HCT116 (cell line): ENCODE measurements at regions not wholly inside any gene's neighbourhood (a gene's known extent, or its start where the extent isn't known, plus 50 kb on each side); places are given as distances from the start of the nearest gene placed in this dataset.
A peak's percentile ranks its signal among the peaks of the same experiment; 100 is the strongest.

Experiments used
- ATAC-seq: fragments of 200-7000 bp; cut with Tn5 transposase; 2 replicates; pipeline ENCODE4 v1.9.1; 2020; ENCODE audit warnings: mild to moderate bottlenecking, moderate library complexity
- BruUV-seq: library from RNA; stranded (reverse); fragments of 400-500 nt; replicated peaks from 2 replicates; lab custom pipeline; 2021; lab: Mats Ljungman, UMichigan
- CTCF ChIA-PET: fragments of 300-600 bp; sonication (Branson Sonifier 250); formaldehyde crosslinking; loops from one replicate; lab custom pipeline; 2021; ENCODE audit warnings: antibody characterized with exemption; lab: Charles Lee
- POLR2A ChIA-PET: fragments of 300-600, 350-600 bp; sonication (Branson Sonifier 250); formaldehyde crosslinking; loops from one replicate; lab custom pipeline; 2021; ENCODE audit warnings: antibody characterized with exemption; lab: Charles Lee
- RAD21 ChIA-PET, 2 experiments: fragments of 300-600 bp; sonication (Branson Sonifier 250); formaldehyde crosslinking; loops; one replicate each; lab custom pipeline; 2023; ENCODE audit warnings: low total read pairs in 2 of 2; ENCODE audit not compliant: uncharacterized antibody in 2 of 2, unreplicated experiment in 2 of 2, low non-redundant PET in 1 of 2; lab: Charles Lee
- DNase-seq: peaks from one replicate; pipeline ENCODE4 v3.0.0-alpha.2; 2010; ENCODE audit warnings: low read depth, low spot score
- H2AFZ ChIP-seq: fragments of 200-600 bp; shearing (Covaris generic), sonication (generic); 2 replicates; pipeline ENCODE4 v1.6.1; 2017; ENCODE audit warnings: low read depth, mixed run types, mixed read lengths, antibody characterized with exemption, low read length; ENCODE audit not compliant: poor library complexity, severe bottlenecking
- H3K27ac ChIP-seq: 2 replicates; pipeline ENCODE4 v1.5.1; 2012; ENCODE audit warnings: low read depth, low read length
- H3K27me3 ChIP-seq: fragments of 200-600 bp; sonication (generic); 2 replicates; pipeline ENCODE4 v1.6.1; 2016; ENCODE audit warnings: mixed run types, low read length, mixed read lengths; ENCODE audit not compliant: insufficient read depth
- H3K36me3 ChIP-seq, 2 experiments: fragments of 200-500 bp in 1 of 2; fragments of 200-600 bp in 1 of 2; sonication (Bioruptor generic) in 1 of 2; sonication (generic) in 1 of 2; 2 replicates each; pipeline versions ENCODE4 v1.5.1 to v1.6.1; 2014 to 2016; ENCODE audit warnings: low read length in 2 of 2, inconsistent platforms in 1 of 2, mixed read lengths in 1 of 2, mixed run types in 1 of 2; ENCODE audit not compliant: insufficient read depth in 2 of 2, control insufficient read depth in 1 of 2
- H3K4me1 ChIP-seq, 2 experiments: fragments of 200-600 bp in 1 of 2; sonication (generic) in 1 of 2; 2 replicates each; pipeline versions ENCODE4 v1.5.1 to v1.6.1; 2012 to 2017; ENCODE audit warnings: low read length in 2 of 2, inconsistent platforms in 1 of 2, mild to moderate bottlenecking in 1 of 2, mixed read lengths in 1 of 2, mixed run types in 1 of 2, moderate library complexity in 1 of 2; ENCODE audit not compliant: insufficient read depth in 2 of 2, control insufficient read depth in 1 of 2
- H3K4me2 ChIP-seq: fragments of 200-600 bp; sonication (generic); 2 replicates; pipeline ENCODE4 v1.6.1; 2017; ENCODE audit warnings: mixed run types, low read length, mixed read lengths
- H3K4me3 ChIP-seq, 2 experiments: fragments of 200-600 bp in 1 of 2; sonication (generic) in 1 of 2; replicated peaks in 1 of 2; 2 replicates each; pipeline ENCODE4 v1.5.1; 2011 to 2016; ENCODE audit warnings: low read length in 2 of 2, control low read depth in 1 of 2, low read depth in 1 of 2, mild to moderate bottlenecking in 1 of 2, mixed read lengths in 1 of 2, mixed run types in 1 of 2
- H3K79me2 ChIP-seq: fragments of 200-600 bp; sonication (generic); 2 replicates; pipeline ENCODE4 v1.6.1; 2017; ENCODE audit warnings: mild to moderate bottlenecking, mixed run types, low read length, moderate library complexity, mixed read lengths; ENCODE audit not compliant: insufficient read depth
- H3K9ac ChIP-seq: fragments of 200-600 bp; sonication (generic); 2 replicates; pipeline ENCODE4 v1.6.1; 2016; ENCODE audit warnings: low read length, mixed read lengths
- H3K9me2 ChIP-seq: fragments of 200-600 bp; sonication (generic), shearing (Covaris generic); 2 replicates; pipeline ENCODE4 v1.6.1; 2017; ENCODE audit warnings: mixed run types, mild to moderate bottlenecking, moderate library complexity; ENCODE audit not compliant: insufficient read depth
- H3K9me3 ChIP-seq, 2 experiments: fragments of 200-500 bp in 1 of 2; fragments of 200-600 bp in 1 of 2; sonication (Bioruptor generic) in 1 of 2; sonication (generic) in 1 of 2; 2 replicates each; pipeline ENCODE4 v1.6.1; 2014 to 2017; ENCODE audit warnings: low read length in 2 of 2, mixed read lengths in 2 of 2, inconsistent platforms in 1 of 2, low read depth in 1 of 2, mild to moderate bottlenecking in 1 of 2, mixed run types in 1 of 2, moderate library complexity in 1 of 2; ENCODE audit not compliant: control insufficient read depth in 1 of 2, insufficient read depth in 1 of 2
- H4K20me1 ChIP-seq: fragments of 200-600 bp; sonication (generic), shearing (Covaris generic); 2 replicates; pipeline ENCODE4 v1.6.1; 2017; ENCODE audit warnings: mixed run types, mild to moderate bottlenecking, moderate library complexity; ENCODE audit not compliant: insufficient read depth
- ATF3 ChIP-seq: IDR thresholded peaks from 2 replicates; pipeline ENCODE4 v1.6.1; 2012
- CBX3 ChIP-seq: IDR thresholded peaks from 2 replicates; pipeline ENCODE4 v1.6.1; 2012; ENCODE audit warnings: low read depth
- CTCF ChIP-seq, 3 experiments: fragments of 200-600 bp in 1 of 3; sonication (generic) in 1 of 3; IDR thresholded peaks in 2 of 3; conservative IDR thresholded peaks in 1 of 3; 2 replicates each; pipeline ENCODE4 v1.5.1; 2012 to 2017; ENCODE audit warnings: low read depth in 2 of 3, low read length in 2 of 3, antibody characterized with exemption in 1 of 3, borderline replicate concordance in 1 of 3, control low read depth in 1 of 3, mild to moderate bottlenecking in 1 of 3, mixed read lengths in 1 of 3, mixed run types in 1 of 3, moderate library complexity in 1 of 3; ENCODE audit not compliant: insufficient read depth in 1 of 3
- EZH2phosphoT487 ChIP-seq: fragments of 200-600 bp; IDR thresholded peaks from 2 replicates; pipeline ENCODE4 v1.6.1; 2018; ENCODE audit warnings: antibody characterized with exemption, borderline replicate concordance
- MAX ChIP-seq: IDR thresholded peaks from 2 replicates; pipeline ENCODE4 v1.6.1; 2012
- POLR2A ChIP-seq: IDR thresholded peaks from 2 replicates; pipeline ENCODE4 v1.7.0; 2011; ENCODE audit warnings: borderline replicate concordance; ENCODE audit not compliant: insufficient read depth, insufficient read length; ENCODE audit errors: extremely low read depth
- POLR2AphosphoS5 ChIP-seq: IDR thresholded peaks from 2 replicates; pipeline ENCODE4 v1.6.1; 2011; ENCODE audit warnings: mild to moderate bottlenecking, low read depth, low read length, moderate library complexity
- RAD21 ChIP-seq: IDR thresholded peaks from 2 replicates; pipeline ENCODE4 v1.6.1; 2012; ENCODE audit warnings: low read depth, mild to moderate bottlenecking
- REST ChIP-seq: IDR thresholded peaks from 2 replicates; pipeline ENCODE4 v1.6.1; 2012; ENCODE audit warnings: low read depth
- SP1 ChIP-seq: IDR thresholded peaks from 2 replicates; pipeline ENCODE4 v1.6.1; 2012; ENCODE audit warnings: low read depth
- SRF ChIP-seq: IDR thresholded peaks from 2 replicates; pipeline ENCODE4 v1.6.1; 2012; ENCODE audit warnings: low read depth
- TCF7L2 ChIP-seq: IDR thresholded peaks from 2 replicates; pipeline ENCODE4 v1.7.0; 2011; ENCODE audit warnings: borderline replicate concordance, inconsistent platforms; ENCODE audit not compliant: insufficient read depth, insufficient read length; ENCODE audit errors: extremely low read depth
- YY1 ChIP-seq: IDR thresholded peaks from 2 replicates; pipeline ENCODE4 v1.6.1; 2011; ENCODE audit warnings: low read length, low read depth, moderate library complexity, mild to moderate bottlenecking; ENCODE audit not compliant: insufficient replicate concordance; ENCODE audit errors: extremely low read depth
- intact Hi-C: fragments of 100-400 bp; cut with micrococcal nuclease; formaldehyde crosslinking; loops from 2 replicates; pipeline ENCODE4 v1.10.0; 2022

DNA sequence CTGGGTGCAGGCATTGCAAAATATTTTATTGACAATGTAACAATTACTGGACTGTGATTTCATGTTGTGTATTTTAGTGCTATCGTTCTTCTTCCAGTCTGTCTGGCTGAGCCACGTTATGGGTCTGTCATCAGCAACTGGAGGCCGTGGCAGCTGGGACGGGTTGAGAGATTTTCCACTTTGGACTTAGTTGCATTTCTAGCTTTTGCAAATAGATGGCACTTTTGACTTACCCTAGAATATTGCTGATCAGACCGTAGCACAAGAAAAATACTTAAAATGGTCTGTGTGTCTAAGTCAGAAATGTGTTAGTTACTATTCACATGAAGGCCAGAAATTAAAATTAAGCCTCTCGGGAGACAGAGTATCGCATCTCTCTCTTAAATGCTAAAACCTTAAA, 211.1 kb downstream of the TEX29 start:
- no peaks in the 10 kb centered on the region for H4K20me1 ChIP-seq
- ChIA-PET RAD21 (no interaction called here), POLR2A (no interaction called here), CTCF (interaction anchor here (1.0 kb wide), 1 partner anchor 913 kb away, joined by 3 read pairs; no protein-coding TSS in a partner anchor)
- H3K27me3 ChIP-seq, result peaks cover 61% of the 10 kb centered on the region
- H3K9ac ChIP-seq, result no peak overlapping the region
- intact Hi-C loops, result loop anchor here (10.0 kb wide), 1 partner anchor 913 kb away; no protein-coding TSS in a partner anchor
- peak; percentile 54 for TF ChIP-seq RAD21
- peak in 2 of 3 experiments; percentile 17 to 20; a peak in 2 of 6 replicates for TF ChIP-seq CTCF (IDR thresholded peaks at IDR 0.05 in 2 of 3, conservative IDR thresholded peaks at IDR 0.05 in 1 of 3; ENCODE audit: borderline replicate concordance in 1 of 3, insufficient read depth in 1 of 3, low read depth in 2 of 3, low read length in 2 of 3)
- no peak for TF ChIP-seq POLR2AphosphoS5
- no peak for TF ChIP-seq CBX3
- ATAC-seq (peak; percentile 68), DNase-seq (peak; percentile 6)
- H3K36me3 ChIP-seq, result no peaks in the 10 kb centered on the region
- BruUV-seq, result no TSS peak
- no peak overlapping the region for H3K4me2 ChIP-seq
- H3K9me2 ChIP-seq, result no peaks in the 10 kb centered on the region
- no peaks in the 10 kb centered on the region for H3K4me1 ChIP-seq
- H3K27ac ChIP-seq, result no peak overlapping the region
- no peaks in the 10 kb centered on the region for H3K79me2 ChIP-seq
- no peaks in the 10 kb centered on the region for H3K9me3 ChIP-seq
- H2AFZ ChIP-seq, result no peak overlapping the region
- no peak overlapping the region for H3K4me3 ChIP-seq

- H3K4me2 ChIP-seq, result no peak overlapping the region
- no peaks in the 10 kb centered on the region for H4K20me1 ChIP-seq
- no peak overlapping the region for H3K9ac ChIP-seq
- intact Hi-C loops, result loop anchor here (10.0 kb wide), 1 partner anchor 913 kb away; no protein-coding TSS in a partner anchor
- no peak overlapping the region for H3K4me3 ChIP-seq
- ATAC-seq, result no peak
- peaks cover 63% of the 10 kb centered on the region for H3K27me3 ChIP-seq
- H3K27ac ChIP-seq, result no peak overlapping the region
- H3K4me1 ChIP-seq, result no peaks in the 10 kb centered on the region
- ChIA-PET RAD21 (no interaction called here), CTCF (interaction anchor here (1.0 kb wide), 1 partner anchor 912 kb away, joined by 3 read pairs; no protein-coding TSS in a partner anchor), POLR2A (no interaction called here)
- H3K9me3 ChIP-seq, result no peaks in the 10 kb centered on the region
- H3K36me3 ChIP-seq, result no peaks in the 10 kb centered on the region
- no peaks in the 10 kb centered on the region for H3K9me2 ChIP-seq
- no peaks in the 10 kb centered on the region for H3K79me2 ChIP-seq
- no peak for DNase-seq
- no peak overlapping the region for H2AFZ ChIP-seq
- TF ChIP-seq RAD21, result no peak
- TF ChIP-seq SRF, result no peak
- no peak for TF ChIP-seq POLR2AphosphoS5
- TF ChIP-seq REST, result no peak
- TF ChIP-seq YY1, result no peak
- no peak for TF ChIP-seq TCF7L2
- TF ChIP-seq CBX3, result no peak
- TF ChIP-seq SP1, result no peak
- TF ChIP-seq EZH2phosphoT487, result no peak
- TF ChIP-seq POLR2A, result no peak
- no peak for TF ChIP-seq MAX
- TF ChIP-seq ATF3, result no peak
- BruUV-seq, result no TSS peak
Observed at GRCh38 chr13:111532111-111532510, 211.7 kb downstream of the TEX29 start.
